HL-60 (cell line): ENCODE measurements at regions not wholly inside any gene's neighbourhood (a gene's known extent, or its start where the extent isn't known, plus 50 kb on each side); places are given as distances from the start of the nearest gene placed in this dataset.

Experiments used
- GABPA ChIP-seq: IDR thresholded peaks from 2 replicates; pipeline ENCODE4 v1.6.1; 2012; ENCODE audit warnings: low read depth
- POLR2AphosphoS5 ChIP-seq: IDR thresholded peaks from 2 replicates; pipeline ENCODE4 v1.6.1; 2012; ENCODE audit warnings: low read depth
- SPI1 ChIP-seq: IDR thresholded peaks from 2 replicates; pipeline ENCODE4 v1.6.1; 2012; ENCODE audit warnings: low read depth, mild to moderate bottlenecking, borderline replicate concordance
- TF ChIP-seq, protein P1 (sequence below): IDR thresholded peaks from one replicate; pipeline ENCODE4 v1.5.1; 2011; ENCODE audit warnings: low read length, control low read depth, inconsistent platforms; ENCODE audit not compliant: insufficient read depth
- TF ChIP-seq, protein P2 (sequence below): IDR thresholded peaks from 2 replicates; pipeline ENCODE4 v1.6.1; 2012; ENCODE audit warnings: low read depth; ENCODE audit not compliant: insufficient replicate concordance

DNA sequence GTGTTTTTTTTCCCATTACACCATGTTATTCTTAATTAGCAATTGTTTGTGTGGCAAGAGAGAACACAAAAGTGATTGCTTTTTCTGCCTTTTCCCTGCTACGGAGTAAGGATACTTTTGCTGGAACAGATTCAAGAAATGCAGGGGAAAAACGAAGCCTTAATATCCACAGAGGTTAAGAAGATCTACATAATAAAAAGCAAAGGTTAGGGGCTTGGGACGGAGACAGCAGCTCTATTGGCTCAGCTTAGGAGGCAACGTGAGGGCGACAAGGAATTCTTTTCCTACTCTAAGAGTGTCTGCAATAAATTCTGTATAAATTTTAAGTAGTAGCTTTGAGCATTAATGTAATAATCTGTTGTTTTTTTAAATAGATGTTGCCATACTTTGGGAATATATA lies 693.3 kb downstream of the DTWD2 start:
- TF ChIP-seq, protein P1, sequence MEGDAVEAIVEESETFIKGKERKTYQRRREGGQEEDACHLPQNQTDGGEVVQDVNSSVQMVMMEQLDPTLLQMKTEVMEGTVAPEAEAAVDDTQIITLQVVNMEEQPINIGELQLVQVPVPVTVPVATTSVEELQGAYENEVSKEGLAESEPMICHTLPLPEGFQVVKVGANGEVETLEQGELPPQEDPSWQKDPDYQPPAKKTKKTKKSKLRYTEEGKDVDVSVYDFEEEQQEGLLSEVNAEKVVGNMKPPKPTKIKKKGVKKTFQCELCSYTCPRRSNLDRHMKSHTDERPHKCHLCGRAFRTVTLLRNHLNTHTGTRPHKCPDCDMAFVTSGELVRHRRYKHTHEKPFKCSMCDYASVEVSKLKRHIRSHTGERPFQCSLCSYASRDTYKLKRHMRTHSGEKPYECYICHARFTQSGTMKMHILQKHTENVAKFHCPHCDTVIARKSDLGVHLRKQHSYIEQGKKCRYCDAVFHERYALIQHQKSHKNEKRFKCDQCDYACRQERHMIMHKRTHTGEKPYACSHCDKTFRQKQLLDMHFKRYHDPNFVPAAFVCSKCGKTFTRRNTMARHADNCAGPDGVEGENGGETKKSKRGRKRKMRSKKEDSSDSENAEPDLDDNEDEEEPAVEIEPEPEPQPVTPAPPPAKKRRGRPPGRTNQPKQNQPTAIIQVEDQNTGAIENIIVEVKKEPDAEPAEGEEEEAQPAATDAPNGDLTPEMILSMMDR = no peak
- TF ChIP-seq, protein P2, sequence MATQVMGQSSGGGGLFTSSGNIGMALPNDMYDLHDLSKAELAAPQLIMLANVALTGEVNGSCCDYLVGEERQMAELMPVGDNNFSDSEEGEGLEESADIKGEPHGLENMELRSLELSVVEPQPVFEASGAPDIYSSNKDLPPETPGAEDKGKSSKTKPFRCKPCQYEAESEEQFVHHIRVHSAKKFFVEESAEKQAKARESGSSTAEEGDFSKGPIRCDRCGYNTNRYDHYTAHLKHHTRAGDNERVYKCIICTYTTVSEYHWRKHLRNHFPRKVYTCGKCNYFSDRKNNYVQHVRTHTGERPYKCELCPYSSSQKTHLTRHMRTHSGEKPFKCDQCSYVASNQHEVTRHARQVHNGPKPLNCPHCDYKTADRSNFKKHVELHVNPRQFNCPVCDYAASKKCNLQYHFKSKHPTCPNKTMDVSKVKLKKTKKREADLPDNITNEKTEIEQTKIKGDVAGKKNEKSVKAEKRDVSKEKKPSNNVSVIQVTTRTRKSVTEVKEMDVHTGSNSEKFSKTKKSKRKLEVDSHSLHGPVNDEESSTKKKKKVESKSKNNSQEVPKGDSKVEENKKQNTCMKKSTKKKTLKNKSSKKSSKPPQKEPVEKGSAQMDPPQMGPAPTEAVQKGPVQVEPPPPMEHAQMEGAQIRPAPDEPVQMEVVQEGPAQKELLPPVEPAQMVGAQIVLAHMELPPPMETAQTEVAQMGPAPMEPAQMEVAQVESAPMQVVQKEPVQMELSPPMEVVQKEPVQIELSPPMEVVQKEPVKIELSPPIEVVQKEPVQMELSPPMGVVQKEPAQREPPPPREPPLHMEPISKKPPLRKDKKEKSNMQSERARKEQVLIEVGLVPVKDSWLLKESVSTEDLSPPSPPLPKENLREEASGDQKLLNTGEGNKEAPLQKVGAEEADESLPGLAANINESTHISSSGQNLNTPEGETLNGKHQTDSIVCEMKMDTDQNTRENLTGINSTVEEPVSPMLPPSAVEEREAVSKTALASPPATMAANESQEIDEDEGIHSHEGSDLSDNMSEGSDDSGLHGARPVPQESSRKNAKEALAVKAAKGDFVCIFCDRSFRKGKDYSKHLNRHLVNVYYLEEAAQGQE = no peak
- no peak for TF ChIP-seq POLR2AphosphoS5
- no peak for TF ChIP-seq GABPA
- no peak for TF ChIP-seq SPI1
